B cell (primary cell): ENCODE measurements at regions not wholly inside any gene's neighbourhood (a gene's known extent, or its start where the extent isn't known, plus 50 kb on each side); places are given as distances from the start of the nearest gene placed in this dataset.

Experiments used
- CTCF ChIP-seq: fragments of 200-600 bp; IDR thresholded peaks from one replicate; pipeline ENCODE4 v1.8.0; 2022; ENCODE audit warnings: antibody characterized with exemption, mild to moderate bottlenecking
- EZH2 ChIP-seq: IDR thresholded peaks from 2 replicates; pipeline ENCODE4 v1.6.1; 2012; ENCODE audit warnings: borderline replicate concordance, low read depth, mild to moderate bottlenecking, moderate library complexity, low read length; ENCODE audit not compliant: insufficient read depth, poor library complexity, severe bottlenecking

DNA sequence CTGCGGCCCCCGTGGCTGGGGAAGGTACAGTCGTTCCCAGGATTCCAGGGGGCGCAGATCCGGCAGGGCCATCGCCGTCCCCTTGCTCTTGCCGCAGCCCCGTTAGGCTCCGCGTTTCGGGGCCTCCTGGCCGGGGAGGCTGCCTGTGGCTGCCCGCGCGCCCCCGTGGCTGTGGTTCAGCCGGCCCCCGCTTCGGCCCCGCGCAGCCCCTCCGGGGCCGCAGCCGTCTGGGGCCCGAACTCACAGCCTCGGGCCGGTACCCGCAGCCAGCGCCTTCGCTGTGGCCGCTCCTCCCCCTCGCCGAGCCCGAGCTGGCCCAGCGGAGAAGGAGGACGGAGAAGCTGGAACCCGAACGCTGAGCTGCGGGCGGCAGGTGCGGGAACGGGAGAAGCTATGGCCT, 1826.9 kb upstream of the DEFB115 start:
- TF ChIP-seq CTCF (no peak), EZH2 (no peak)
